NCI-H526 treated with DMSO at 0.1 percent for 48 hours (cell line): ENCODE measurements at regions not wholly inside any gene's neighbourhood (a gene's known extent, or its start where the extent isn't known, plus 50 kb on each side); places are given as distances from the start of the nearest gene placed in this dataset.
"Not testable (repeated sequence)": the region's sequence is repeated elsewhere in the genome, so short reads cannot be mapped to it uniquely, and the experiment has no call there.

Source experiments
- DNase-seq: peaks from one replicate; lab custom pipeline; 2025; lab: John Stamatoyannopoulos, UW

- DNase-seq: no peak
Observed at GRCh38 chr2:139550341-139550740, 770.2 kb upstream of the NXPH2 start.

GRCh38 chr2:139544186-139544851 lies 764.1 kb upstream of the NXPH2 start:
- DNase-seq: no peak

- DNase-seq: not testable (repeated sequence)
Observed at GRCh38 chr2:139538332-139539020, 758.3 kb upstream of the NXPH2 start.

- no peak for DNase-seq
Observed at GRCh38 chr2:139529080-139529479, 748.9 kb upstream of the NXPH2 start.

- DNase-seq: no peak
Observed at GRCh38 chr2:139526781-139527180, 746.6 kb upstream of the NXPH2 start.

GRCh38 chr2:139518321-139518720 lies 738.1 kb upstream of the NXPH2 start:
- no peak for DNase-seq

GRCh38 chr2:139514951-139515350 lies 734.8 kb upstream of the NXPH2 start:
- DNase-seq: no peak

- no peak for DNase-seq
Observed at GRCh38 chr2:139495851-139496250, 715.7 kb upstream of the NXPH2 start.

- DNase-seq: no peak
Observed at GRCh38 chr2:139492131-139492680, 712.0 kb upstream of the NXPH2 start.

- no peak for DNase-seq
Observed at GRCh38 chr2:139480161-139480650, 700.0 kb upstream of the NXPH2 start.

- DNase-seq: no peak
Observed at GRCh38 chr2:139478165-139478914, 698.1 kb upstream of the NXPH2 start.

- no peak for DNase-seq
Observed at GRCh38 chr2:139477618-139478017, 697.4 kb upstream of the NXPH2 start.

GRCh38 chr2:139469985-139470384 lies 689.8 kb upstream of the NXPH2 start:
- no peak for DNase-seq

GRCh38 chr2:139465789-139466188 lies 685.6 kb upstream of the NXPH2 start:
- no peak for DNase-seq

GRCh38 chr2:139457873-139458272 lies 677.7 kb upstream of the NXPH2 start:
- no peak for DNase-seq

GRCh38 chr2:139454251-139454650 lies 674.1 kb upstream of the NXPH2 start:
- no peak for DNase-seq

- DNase-seq: no peak
Observed at GRCh38 chr2:139439100-139439499, 658.9 kb upstream of the NXPH2 start.

- DNase-seq: no peak
Observed at GRCh38 chr2:139438478-139438877, 658.3 kb upstream of the NXPH2 start.

- no peak for DNase-seq
Observed at GRCh38 chr2:139427164-139427563, 647.0 kb upstream of the NXPH2 start.

- DNase-seq: no peak
Observed at GRCh38 chr2:139424101-139424500, 643.9 kb upstream of the NXPH2 start.

- no peak for DNase-seq
Observed at GRCh38 chr2:139411236-139411635, 631.0 kb upstream of the NXPH2 start.

GRCh38 chr2:139410833-139411174 lies 630.6 kb upstream of the NXPH2 start:
- not testable (repeated sequence) for DNase-seq
